OCI-LY3 (cell line): ENCODE measurements at regions not wholly inside any gene's neighbourhood (a gene's known extent, or its start where the extent isn't known, plus 50 kb on each side); places are given as distances from the start of the nearest gene placed in this dataset.

Experiments used
- H2AFZ ChIP-seq: fragments of 200-600, 300-600 bp; shearing (Covaris generic); 2 replicates; pipeline ENCODE4 v1.6.0; 2014; ENCODE audit warnings: antibody characterized with exemption, low read depth, low read length
- H3K27ac ChIP-seq: fragments of 200-600, 300-600 bp; sonication (generic); 2 replicates; pipeline ENCODE4 v1.5.1; 2014; ENCODE audit warnings: mild to moderate bottlenecking, low read length, moderate library complexity, mixed read lengths
- H3K27me3 ChIP-seq: fragments of 200-600, 300-600 bp; sonication (generic); 2 replicates; pipeline ENCODE4 v1.6.1; 2014; ENCODE audit warnings: low read depth, low read length, mixed read lengths
- H3K36me3 ChIP-seq: fragments of 200-600, 300-600 bp; sonication (generic); replicated peaks from 2 replicates; pipeline ENCODE3; 2014; ENCODE audit warnings: low read depth, low read length, mixed read lengths
- H3K4me1 ChIP-seq: fragments of 300-600, 200-600 bp; sonication (generic); 2 replicates; pipeline ENCODE4 v1.6.1; 2014; ENCODE audit warnings: low read length, mixed read lengths
- H3K4me2 ChIP-seq: fragments of 200-600, 300-600 bp; sonication (generic); 2 replicates; pipeline ENCODE4 v1.6.1; 2014; ENCODE audit warnings: low read length, mixed read lengths
- H3K4me3 ChIP-seq: fragments of 300-600, 200-600 bp; sonication (generic); 2 replicates; pipeline ENCODE4 v1.5.1; 2014; ENCODE audit warnings: antibody characterized with exemption, mild to moderate bottlenecking, low read length, moderate library complexity
- H3K79me2 ChIP-seq: fragments of 300-600, 200-600 bp; shearing (Covaris generic); 2 replicates; pipeline ENCODE4 v1.6.1; 2014; ENCODE audit warnings: mild to moderate bottlenecking, low read length, mixed read lengths
- H3K9ac ChIP-seq: fragments of 300-600, 200-600 bp; shearing (Covaris generic); 2 replicates; pipeline ENCODE4 v1.6.0; 2014; ENCODE audit warnings: mild to moderate bottlenecking, low read length, moderate library complexity
- H3K9me3 ChIP-seq: fragments of 200-600, 300-600 bp; shearing (Covaris generic); 2 replicates; pipeline ENCODE4 v1.6.1; 2014; ENCODE audit warnings: low read length, mixed read lengths; ENCODE audit not compliant: insufficient read depth
- H4K20me1 ChIP-seq: fragments of 200-600, 300-600 bp; sonication (generic); 2 replicates; pipeline ENCODE4 v1.6.1; 2016; ENCODE audit warnings: low read length, mixed read lengths; ENCODE audit not compliant: insufficient read depth
- EZH2phosphoT487 ChIP-seq: fragments of 200-600 bp; shearing (Covaris generic); IDR thresholded peaks from 2 replicates; pipeline ENCODE4 v1.6.1; 2018; ENCODE audit warnings: antibody characterized with exemption, mixed run types, low read depth
- TF ChIP-seq, protein P1 (sequence below): fragments of 200-600, 300-600 bp; sonication (generic); IDR thresholded peaks from 2 replicates; pipeline ENCODE4 v1.5.1; 2014; ENCODE audit warnings: antibody characterized with exemption, low read length, low read depth

DNA sequence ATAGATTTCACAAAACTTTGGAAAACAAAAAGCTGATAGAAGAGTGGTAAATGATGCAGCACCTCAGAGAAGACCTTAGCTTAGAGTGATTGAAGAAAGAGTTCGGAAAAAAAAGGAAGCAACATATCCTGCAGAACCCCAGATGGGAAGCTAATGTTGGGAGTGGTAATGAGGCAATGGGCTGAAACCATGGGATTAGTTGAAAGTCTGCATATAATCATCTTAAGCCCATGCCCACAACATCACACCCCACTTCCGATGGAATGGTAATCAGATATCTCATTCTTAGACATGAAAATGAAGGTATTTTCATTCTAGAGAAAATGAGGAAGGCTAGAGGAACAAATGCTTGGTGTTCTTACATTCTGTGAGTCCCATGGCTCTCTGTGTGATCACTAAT, 146.3 kb upstream of the ADAMTS3 start:
- no peaks in the 10 kb centered on the region for H4K20me1 ChIP-seq
- H3K9me3 ChIP-seq = no peaks in the 10 kb centered on the region
- H3K27ac ChIP-seq = no peak overlapping the region
- no peaks in the 10 kb centered on the region for H3K27me3 ChIP-seq
- no peak overlapping the region for H3K4me3 ChIP-seq
- no peak overlapping the region for H2AFZ ChIP-seq
- TF ChIP-seq EZH2phosphoT487 = no peak
- TF ChIP-seq, protein P1, sequence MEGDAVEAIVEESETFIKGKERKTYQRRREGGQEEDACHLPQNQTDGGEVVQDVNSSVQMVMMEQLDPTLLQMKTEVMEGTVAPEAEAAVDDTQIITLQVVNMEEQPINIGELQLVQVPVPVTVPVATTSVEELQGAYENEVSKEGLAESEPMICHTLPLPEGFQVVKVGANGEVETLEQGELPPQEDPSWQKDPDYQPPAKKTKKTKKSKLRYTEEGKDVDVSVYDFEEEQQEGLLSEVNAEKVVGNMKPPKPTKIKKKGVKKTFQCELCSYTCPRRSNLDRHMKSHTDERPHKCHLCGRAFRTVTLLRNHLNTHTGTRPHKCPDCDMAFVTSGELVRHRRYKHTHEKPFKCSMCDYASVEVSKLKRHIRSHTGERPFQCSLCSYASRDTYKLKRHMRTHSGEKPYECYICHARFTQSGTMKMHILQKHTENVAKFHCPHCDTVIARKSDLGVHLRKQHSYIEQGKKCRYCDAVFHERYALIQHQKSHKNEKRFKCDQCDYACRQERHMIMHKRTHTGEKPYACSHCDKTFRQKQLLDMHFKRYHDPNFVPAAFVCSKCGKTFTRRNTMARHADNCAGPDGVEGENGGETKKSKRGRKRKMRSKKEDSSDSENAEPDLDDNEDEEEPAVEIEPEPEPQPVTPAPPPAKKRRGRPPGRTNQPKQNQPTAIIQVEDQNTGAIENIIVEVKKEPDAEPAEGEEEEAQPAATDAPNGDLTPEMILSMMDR = no peak
- no peaks in the 10 kb centered on the region for H3K36me3 ChIP-seq
- H3K9ac ChIP-seq = no peak overlapping the region
- no peaks in the 10 kb centered on the region for H3K4me1 ChIP-seq
- no peak overlapping the region for H3K4me2 ChIP-seq
- no peaks in the 10 kb centered on the region for H3K79me2 ChIP-seq

DNA sequence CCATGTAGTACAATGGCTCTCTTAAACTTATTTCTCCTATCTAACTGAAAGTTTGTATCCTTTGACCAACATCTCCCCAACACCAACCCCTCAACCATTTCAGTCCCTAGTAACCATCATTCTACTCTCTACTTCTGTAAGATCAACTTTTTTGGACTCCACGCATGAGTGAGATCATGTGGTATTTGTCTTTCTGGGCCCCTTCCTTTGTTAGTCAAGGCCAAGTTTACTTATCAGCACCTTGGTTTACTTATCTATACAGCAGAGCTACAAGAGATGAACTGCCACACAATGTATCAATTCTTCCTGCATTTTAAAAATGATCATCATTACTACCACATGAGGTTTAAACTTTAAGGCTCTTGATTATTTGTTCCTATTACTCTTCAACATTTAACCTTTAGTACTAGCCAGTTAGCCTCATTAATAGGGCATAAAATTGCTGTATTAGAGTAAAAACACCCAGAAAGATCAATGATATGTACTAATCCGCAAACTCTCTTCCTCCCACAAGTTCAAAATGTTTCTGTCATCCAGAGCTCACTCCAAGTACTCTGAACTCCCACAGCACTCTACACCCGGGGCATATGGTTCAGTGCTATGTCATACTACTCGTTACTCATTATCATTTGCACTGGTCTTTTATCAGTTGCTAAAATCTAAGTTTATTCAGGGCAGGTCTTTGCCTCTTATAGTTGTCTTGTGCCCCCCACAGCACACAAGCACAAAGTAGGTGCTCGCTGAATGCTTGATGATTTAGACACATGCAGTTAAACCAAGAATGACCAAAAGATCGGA, 145.7 kb upstream of the ADAMTS3 start:
- no peaks in the 10 kb centered on the region for H3K27me3 ChIP-seq
- H3K4me1 ChIP-seq = no peaks in the 10 kb centered on the region
- no peak for TF ChIP-seq EZH2phosphoT487
- TF ChIP-seq, protein P1 = no peak

DNA sequence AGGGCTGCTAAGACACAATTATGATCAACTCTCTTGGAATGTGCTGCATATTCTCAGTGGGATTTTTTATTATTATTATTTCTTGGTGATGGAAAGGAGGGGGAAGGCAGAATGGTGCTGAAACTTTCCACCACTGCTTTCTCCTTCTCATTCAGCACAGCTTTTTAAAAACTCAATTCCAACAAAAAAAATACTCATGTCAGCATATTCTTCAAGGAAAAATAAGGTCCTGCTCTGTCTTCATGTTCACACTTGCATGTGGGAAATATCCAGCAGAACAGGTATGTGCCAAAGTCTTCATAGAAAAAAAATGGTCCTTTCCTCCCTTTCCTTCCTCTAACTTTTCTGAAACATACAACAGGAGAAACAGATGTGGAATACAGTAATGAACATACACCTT, 144.0 kb upstream of the ADAMTS3 start:
- H3K36me3 ChIP-seq = no peaks in the 10 kb centered on the region
- TF ChIP-seq, protein P1 = no peak
- TF ChIP-seq EZH2phosphoT487 = no peak
- no peak overlapping the region for H3K27ac ChIP-seq
- H3K9ac ChIP-seq = no peak overlapping the region
- no peaks in the 10 kb centered on the region for H3K27me3 ChIP-seq
- H3K4me3 ChIP-seq = no peak overlapping the region
- H3K4me2 ChIP-seq = no peak overlapping the region
- H2AFZ ChIP-seq = no peak overlapping the region
- H3K4me1 ChIP-seq = no peaks in the 10 kb centered on the region
- no peaks in the 10 kb centered on the region for H3K9me3 ChIP-seq
- no peaks in the 10 kb centered on the region for H4K20me1 ChIP-seq
- no peaks in the 10 kb centered on the region for H3K79me2 ChIP-seq

More for the DNA sequence above, 145.7 kb upstream of the ADAMTS3 start:
- Histone ChIP-seq H3K4me2 (no peak overlapping the region), H3K79me2 (no peaks in the 10 kb centered on the region), H3K27ac (no peak overlapping the region), H3K9ac (no peak overlapping the region), H3K36me3 (no peaks in the 10 kb centered on the region), H4K20me1 (no peaks in the 10 kb centered on the region), H3K4me3 (no peak overlapping the region), H2AFZ (no peak overlapping the region), H3K9me3 (no peaks in the 10 kb centered on the region)

DNA sequence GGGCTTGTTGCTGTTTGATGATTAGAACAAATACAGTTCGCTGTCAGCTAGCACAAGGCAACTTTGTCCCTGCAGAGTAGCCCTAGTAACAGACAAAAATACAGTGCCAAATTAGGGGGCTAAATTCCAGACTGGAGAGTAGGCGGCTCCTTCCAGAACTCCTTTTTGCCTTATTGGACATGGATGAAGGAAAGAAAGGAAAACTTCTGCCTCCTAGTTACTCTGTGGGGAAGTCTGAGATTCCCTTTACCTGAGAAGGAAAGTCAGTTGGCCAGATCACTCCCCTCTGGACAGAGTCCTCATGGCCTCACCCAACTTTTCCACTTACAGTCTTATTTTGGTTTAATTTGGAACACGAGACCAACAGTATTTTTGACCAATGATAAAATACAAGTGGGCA, 140.5 kb upstream of the ADAMTS3 start:
- H3K4me2 ChIP-seq = no peak overlapping the region
- no peak overlapping the region for H3K27ac ChIP-seq
- H2AFZ ChIP-seq = no peak overlapping the region
- H3K4me3 ChIP-seq = no peak overlapping the region
- H3K9ac ChIP-seq = no peak overlapping the region
- H4K20me1 ChIP-seq = no peaks in the 10 kb centered on the region
- H3K27me3 ChIP-seq = no peaks in the 10 kb centered on the region
- no peaks in the 10 kb centered on the region for H3K79me2 ChIP-seq
- no peaks in the 10 kb centered on the region for H3K36me3 ChIP-seq
- H3K4me1 ChIP-seq = no peaks in the 10 kb centered on the region
- TF ChIP-seq, protein P1 = no peak
- no peak for TF ChIP-seq EZH2phosphoT487
- no peaks in the 10 kb centered on the region for H3K9me3 ChIP-seq
